Epithelial cell of esophagus (primary cell): ENCODE measurements at regions not wholly inside any gene's neighbourhood (a gene's known extent, or its start where the extent isn't known, plus 50 kb on each side); places are given as distances from the start of the nearest gene placed in this dataset.
A peak's percentile ranks its signal among the peaks of the same experiment; 100 is the strongest.
"Not testable (repeated sequence)": the region's sequence is repeated elsewhere in the genome, so short reads cannot be mapped to it uniquely, and the experiment has no call there.

Source experiments
- DNase-seq: peaks from one replicate; pipeline ENCODE4 v3.0.0; 2010; ENCODE audit warnings: low read depth
- H3K4me3 ChIP-seq: 2 replicates; pipeline ENCODE4 v1.5.1; 2011; ENCODE audit warnings: mild to moderate bottlenecking, low read length, control low read depth
- CTCF ChIP-seq: IDR thresholded peaks from 2 replicates; pipeline ENCODE4 v1.5.1; 2011; ENCODE audit warnings: low read depth, mild to moderate bottlenecking, low read length, control low read depth, inconsistent platforms; ENCODE audit not compliant: insufficient read depth; ENCODE audit errors: missing control alignments

- TF ChIP-seq CTCF: no peak
- no peak for DNase-seq
- H3K4me3 ChIP-seq: no peak overlapping the region
Measured at GRCh38 chr2:138423745-138424144, 77.8 kb upstream of the SPOPL start.

DNA sequence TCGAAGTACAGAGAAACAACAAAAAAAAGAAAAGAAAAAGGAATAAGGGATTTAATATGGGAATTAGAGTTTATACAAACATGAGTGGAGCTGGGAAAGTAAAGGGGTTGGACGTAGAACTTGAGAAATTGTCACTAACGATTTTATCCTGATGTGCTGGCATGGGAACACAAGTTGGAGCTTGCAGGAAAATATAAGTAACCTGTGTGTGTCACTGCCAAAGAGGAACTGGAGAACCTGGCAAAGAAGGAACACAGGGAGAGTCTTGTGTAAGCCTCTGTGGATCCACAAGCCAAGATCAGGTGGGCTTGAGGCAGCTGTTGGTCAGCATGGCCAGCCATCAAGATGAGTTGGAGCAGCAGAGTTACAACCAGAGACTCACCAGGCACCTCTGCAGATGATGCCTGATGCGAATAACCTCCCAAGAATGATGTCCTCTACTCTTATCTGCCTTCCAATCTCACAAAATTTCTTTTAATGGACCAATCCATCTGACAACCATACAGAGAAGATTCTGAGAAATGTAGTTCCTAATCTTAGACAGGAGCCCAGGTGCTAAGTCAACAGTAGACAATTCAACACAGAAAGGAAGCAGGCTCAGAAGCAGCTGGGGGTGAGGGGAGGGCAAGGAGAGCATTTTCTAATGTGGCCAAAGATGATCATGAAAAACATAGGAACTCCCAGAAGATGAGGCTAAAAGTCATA lies 77.0 kb upstream of the SPOPL start:
- H3K4me3 ChIP-seq: no peak overlapping the region
- TF ChIP-seq CTCF: no peak
- DNase-seq: peak; percentile 89

DNA sequence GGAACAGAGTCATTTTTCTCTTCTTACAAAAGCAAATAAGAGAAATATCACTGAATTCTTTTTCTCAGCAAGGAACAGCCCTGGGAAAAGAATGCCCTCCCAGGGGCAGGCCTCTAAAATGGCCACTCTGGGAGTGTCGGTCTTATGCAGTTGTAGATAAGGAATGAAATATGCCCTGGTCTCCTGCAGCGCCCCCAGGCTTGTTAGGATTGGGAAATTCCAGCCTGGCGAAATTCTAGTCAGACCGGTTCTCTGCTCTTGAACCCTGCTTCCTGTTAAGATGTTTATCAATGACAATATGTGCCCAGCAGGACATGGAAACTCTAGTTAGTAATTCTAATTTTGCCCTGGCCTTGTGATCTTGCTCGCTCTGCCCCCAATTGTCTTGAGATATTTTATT lies 75.5 kb upstream of the SPOPL start:
- DNase-seq, H3K4me3 ChIP-seq: not testable (repeated sequence)

- TF ChIP-seq CTCF: no peak
- DNase-seq: no peak
Measured at GRCh38 chr2:138428710-138429440, 72.7 kb upstream of the SPOPL start.

GRCh38 chr2:138430181-138430580 lies 71.4 kb upstream of the SPOPL start:
- TF ChIP-seq CTCF: no peak
- DNase-seq: no peak
- no peak overlapping the region for H3K4me3 ChIP-seq

More at GRCh38 chr2:138428710-138429440, 72.7 kb upstream of the SPOPL start:
- H3K4me3 ChIP-seq: no peak overlapping the region

- H3K4me3 ChIP-seq: no peak overlapping the region
- peak; percentile 75 for DNase-seq
- TF ChIP-seq CTCF: no peak
Measured at GRCh38 chr2:138432971-138433370, 68.6 kb upstream of the SPOPL start.

DNA sequence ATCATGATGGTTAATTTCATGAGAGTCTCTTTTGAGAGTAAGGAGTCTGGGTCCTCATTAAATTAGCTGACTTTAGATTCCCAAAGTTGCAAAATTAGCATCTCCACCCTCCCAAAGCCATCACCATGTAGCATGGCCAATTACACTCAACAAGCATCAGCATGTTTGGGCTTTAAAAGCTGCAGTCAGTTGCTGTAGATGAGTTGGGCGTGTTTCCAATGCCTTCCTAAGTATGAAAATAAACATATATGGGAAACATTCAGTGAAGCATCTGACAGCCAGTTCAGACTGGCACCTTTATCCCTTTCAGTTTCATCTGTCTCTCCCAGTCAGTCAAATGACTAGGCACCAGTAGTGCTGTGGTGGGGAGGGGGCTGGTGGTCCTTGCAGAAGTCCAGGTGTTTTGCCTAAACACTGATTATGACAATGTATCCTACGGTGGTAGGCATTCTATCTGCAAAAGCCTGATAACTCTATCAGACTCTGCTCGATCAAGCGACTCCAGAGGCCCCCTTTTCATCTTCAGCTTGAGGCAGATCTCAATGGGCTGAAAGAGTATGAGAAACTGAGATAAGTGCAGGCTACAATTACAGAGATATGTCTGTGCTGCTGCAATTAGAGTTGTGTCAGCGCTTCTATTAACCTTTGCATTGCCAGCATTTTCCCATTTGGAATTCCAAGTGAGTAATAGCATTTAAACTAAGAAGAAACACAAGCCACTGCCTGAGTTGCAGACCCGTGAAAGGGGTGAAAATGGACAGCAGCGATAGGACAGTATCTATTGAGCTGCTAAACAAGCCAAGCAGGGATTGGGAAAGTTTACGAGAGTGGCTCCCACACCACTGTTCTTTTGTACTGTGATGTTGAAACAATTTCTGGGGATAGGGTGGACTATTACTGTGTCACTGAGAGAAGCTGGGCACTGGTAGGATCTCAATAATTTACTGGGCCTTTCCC lies 67.3 kb upstream of the SPOPL start:
- peak; percentile 89 for DNase-seq
- no peak for TF ChIP-seq CTCF
- no peak overlapping the region for H3K4me3 ChIP-seq
